Right forelimb (tissue), 1 donor: ENCODE measurements at regions not wholly inside any gene's neighbourhood (a gene's known extent, or its start where the extent isn't known, plus 50 kb on each side); places are given as distances from the start of the nearest gene placed in this dataset.

Source experiments
- DNase-seq: peaks from one replicate; pipeline ENCODE4 v3.0.0-alpha.2; 2018

- no peak for DNase-seq
Observed at GRCh38 chr2:226426292-226426736, 373.3 kb downstream of the IRS1 start.

GRCh38 chr2:226424971-226425370 lies 374.6 kb downstream of the IRS1 start:
- DNase-seq: no peak

GRCh38 chr2:226423498-226423960 lies 376.1 kb downstream of the IRS1 start:
- DNase-seq: peak; percentile 52

GRCh38 chr2:226420646-226421045 lies 379.0 kb downstream of the IRS1 start:
- no peak for DNase-seq

- DNase-seq: no peak
Observed at GRCh38 chr2:226418521-226418920, 381.1 kb downstream of the IRS1 start.

- no peak for DNase-seq
Observed at GRCh38 chr2:226414335-226414734, 385.3 kb downstream of the IRS1 start.

- no peak for DNase-seq
Observed at GRCh38 chr2:226413498-226414130, 386.0 kb downstream of the IRS1 start.

GRCh38 chr2:226411727-226412360 lies 387.8 kb downstream of the IRS1 start:
- no peak for DNase-seq

GRCh38 chr2:226411205-226411604 lies 388.4 kb downstream of the IRS1 start:
- DNase-seq: no peak

- no peak for DNase-seq
Observed at GRCh38 chr2:226410247-226410835, 389.3 kb downstream of the IRS1 start.

GRCh38 chr2:226409134-226409533 lies 390.5 kb downstream of the IRS1 start:
- no peak for DNase-seq

- DNase-seq: no peak
Observed at GRCh38 chr2:226408141-226408540, 391.5 kb downstream of the IRS1 start.

GRCh38 chr2:226407135-226407534 lies 392.5 kb downstream of the IRS1 start:
- DNase-seq: no peak

GRCh38 chr2:226405465-226405864 lies 394.2 kb downstream of the IRS1 start:
- no peak for DNase-seq

GRCh38 chr2:226403369-226403768 lies 396.3 kb downstream of the IRS1 start:
- DNase-seq: no peak

- DNase-seq: no peak
Observed at GRCh38 chr2:226399006-226399405, 400.6 kb downstream of the IRS1 start.

- no peak for DNase-seq
Observed at GRCh38 chr2:226398580-226398979, 401.0 kb downstream of the IRS1 start.

GRCh38 chr2:226396541-226396940 lies 403.1 kb downstream of the IRS1 start:
- no peak for DNase-seq

GRCh38 chr2:226387499-226387942 lies 412.1 kb downstream of the IRS1 start:
- no peak for DNase-seq

- no peak for DNase-seq
Observed at GRCh38 chr2:226383461-226383860, 416.2 kb downstream of the IRS1 start.

GRCh38 chr2:226380679-226381078 lies 418.9 kb downstream of the IRS1 start:
- no peak for DNase-seq

GRCh38 chr2:226378753-226379705 lies 420.6 kb downstream of the IRS1 start:
- DNase-seq: no peak
